SK-N-MC (cell line): ENCODE measurements at regions not wholly inside any gene's neighbourhood (a gene's known extent, or its start where the extent isn't known, plus 50 kb on each side); places are given as distances from the start of the nearest gene placed in this dataset.

Source experiments
- EZH2 ChIP-seq: fragments of 200-600 bp; sonication (generic); IDR thresholded peaks from one replicate; pipeline ENCODE4 v1.6.1; 2017; ENCODE audit warnings: antibody characterized with exemption
- FOXP2 ChIP-seq: optimal IDR thresholded peaks from 2 replicates; pipeline ENCODE3; 2011; ENCODE audit warnings: mild to moderate bottlenecking, moderate library complexity; ENCODE audit not compliant: insufficient read depth; ENCODE audit errors: extremely low read length, control extremely low read depth
- POLR2AphosphoS5 ChIP-seq: IDR thresholded peaks from 2 replicates; pipeline ENCODE4 v1.6.1; 2012; ENCODE audit warnings: mild to moderate bottlenecking, low read depth, low read length, borderline replicate concordance

DNA sequence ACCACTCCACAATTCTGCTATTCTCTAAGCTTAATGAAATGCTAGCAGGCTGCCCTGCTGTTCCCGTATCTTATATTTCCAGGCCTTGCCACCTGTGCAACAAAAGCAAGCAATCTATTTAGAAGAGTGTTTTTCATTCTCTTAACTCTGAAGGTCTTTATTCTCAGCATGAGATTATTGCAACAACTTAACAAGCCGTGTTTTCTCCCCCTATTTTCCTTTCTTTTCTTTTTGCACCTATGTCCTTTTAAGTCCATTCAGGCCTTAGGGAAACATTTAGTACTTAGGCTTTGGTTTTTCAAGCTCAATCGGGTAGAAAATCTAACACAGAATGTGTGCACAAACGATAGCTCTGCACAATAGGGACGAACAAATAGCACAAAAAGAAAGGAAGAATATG, 89.6 kb upstream of the DMRTA1 start:
- TF ChIP-seq EZH2, result no peak
- TF ChIP-seq POLR2AphosphoS5, result no peak
- no peak for TF ChIP-seq FOXP2
